Prostate gland (tissue), 2 donors: ENCODE measurements at regions not wholly inside any gene's neighbourhood (a gene's known extent, or its start where the extent isn't known, plus 50 kb on each side); places are given as distances from the start of the nearest gene placed in this dataset.
"Not testable (repeated sequence)": the region's sequence is repeated elsewhere in the genome, so short reads cannot be mapped to it uniquely, and the experiment has no call there.

Source experiments
- DNase-seq: peaks from one replicate; pipeline ENCODE4 v3.0.0-alpha.2; 2019; ENCODE audit warnings: low spot score
- H3K27ac ChIP-seq, 2 donors: fragments of 200-600 bp; sonication (generic); 2 replicates each; pipeline ENCODE4 v1.5.1; 2017 to 2019
- H3K27me3 ChIP-seq: fragments of 200-600 bp; sonication (generic); replicated peaks from 2 replicates; pipeline ENCODE4 v1.5.1; 2019; ENCODE audit not compliant: insufficient read depth
- H3K36me3 ChIP-seq, 2 donors: fragments of 200-600 bp; sonication (generic); 1 replicate in 1 of 2; 2 replicates in 1 of 2; pipeline versions ENCODE4 v1.5.1 to v1.8.1; 2017 to 2019
- H3K4me1 ChIP-seq: fragments of 200-600 bp; sonication (generic); replicated peaks from 2 replicates; pipeline ENCODE4 v1.5.1; 2019
- H3K4me3 ChIP-seq, 2 donors: fragments of 200-600 bp; sonication (generic); 2 replicates each; pipeline ENCODE4 v1.5.1; 2017 to 2019
- H3K9me3 ChIP-seq: fragments of 200-600 bp; sonication (generic); 2 replicates; pipeline ENCODE4 v1.5.1; 2017
- CTCF ChIP-seq, 4 experiments: fragments of 200-600 bp in 2 of 4; fragments of 450-650 bp in 2 of 4; sonication (generic) in 2 of 4; IDR thresholded peaks; 1 replicate in 3 of 4; 2 replicates in 1 of 4; pipeline ENCODE4 v1.5.1; 2016 to 2019; ENCODE audit warnings: antibody characterized with exemption in 4 of 4, mild to moderate bottlenecking in 2 of 4, moderate library complexity in 2 of 4
- POLR2A ChIP-seq: fragments of 450-650 bp; IDR thresholded peaks from one replicate; pipeline ENCODE4 v1.6.1; 2016; ENCODE audit warnings: antibody characterized with exemption, mild to moderate bottlenecking
- POLR2AphosphoS5 ChIP-seq: sonication (generic); formaldehyde crosslinking; IDR thresholded peaks from one replicate; pipeline ENCODE4 v1.6.1; 2017; ENCODE audit warnings: antibody characterized with exemption
- WGBS: methylation state at CpG from one replicate; pipeline ENCODE4 v1.1.5; 2018; 5-methylcytosine and 5-hydroxymethylcytosine counted together
- intact Hi-C: fragments of 100-400 bp; cut with DNase I; formaldehyde crosslinking; loops from one replicate; pipeline ENCODE4 v1.14.2; 2022

- WGBS, result 88% methylated on average over 1 of the region's 1 CpG
- H3K27me3 ChIP-seq, H3K4me3 ChIP-seq, H3K27ac ChIP-seq, H3K36me3 ChIP-seq, DNase-seq, H3K4me1 ChIP-seq, H3K9me3 ChIP-seq, intact Hi-C loops: not testable (repeated sequence)
These were observed 113.4 kb downstream of the XPNPEP1 start for GRCh38 chr10:109809954-109810353.

DNA sequence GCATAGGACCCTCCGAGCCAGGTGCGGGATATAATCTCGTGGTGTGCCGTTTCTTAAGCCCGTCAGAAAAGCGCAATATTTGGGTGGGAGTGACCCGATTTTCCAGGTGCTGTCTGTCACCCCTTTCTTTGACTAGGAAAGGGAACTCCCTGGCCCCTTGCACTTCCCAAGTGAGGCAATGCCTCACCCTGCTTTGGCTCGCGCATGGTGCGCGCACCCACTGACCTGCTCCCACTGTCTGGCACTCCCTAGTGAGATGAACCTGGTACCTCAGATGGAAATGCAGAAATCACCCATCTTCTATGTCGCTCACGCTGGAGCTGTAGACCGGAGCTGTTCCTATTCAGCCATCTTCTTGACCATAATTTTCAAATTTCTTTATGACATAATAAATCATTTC lies 122.1 kb downstream of the XPNPEP1 start:
- not testable (repeated sequence) for H3K4me1 ChIP-seq

DNA sequence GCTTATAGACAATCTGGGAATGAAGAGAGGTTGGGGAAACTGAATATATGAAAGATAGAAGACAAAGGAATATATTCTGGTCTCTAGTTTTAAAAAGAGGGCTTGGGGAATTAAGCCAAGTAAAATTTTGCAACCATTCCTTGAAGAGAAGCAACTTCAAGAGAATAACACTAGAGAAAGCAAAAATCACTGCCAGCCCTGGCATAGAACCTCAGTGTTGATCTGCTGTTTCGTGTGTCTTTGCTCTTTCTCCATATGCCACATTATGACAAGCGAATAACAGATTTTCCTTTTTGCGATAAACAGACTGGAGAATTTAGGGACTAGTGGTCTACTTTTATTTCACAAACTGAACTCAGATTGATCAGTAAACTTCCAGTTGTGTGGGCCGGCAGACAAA lies 132.7 kb downstream of the XPNPEP1 start:
- Histone ChIP-seq H3K36me3 (no peaks in the 10 kb centered on the region), H3K9me3 (no peaks in the 10 kb centered on the region), H3K4me1 (no peaks in the 10 kb centered on the region), H3K4me3 (no peak overlapping the region), H3K27me3 (no peaks in the 10 kb centered on the region), H3K27ac (no peak overlapping the region)
- 79% methylated on average over 4 of the region's 4 CpGs for WGBS
- TF ChIP-seq POLR2AphosphoS5 (no peak), CTCF (IDR thresholded peaks at IDR 0.05) (no peak), POLR2A (no peak)
- intact Hi-C loops, result no loop called here
- no peak for DNase-seq

More for the DNA sequence above, 122.1 kb downstream of the XPNPEP1 start:
- intact Hi-C loops, H3K9me3 ChIP-seq, H3K27me3 ChIP-seq, DNase-seq, H3K27ac ChIP-seq, H3K36me3 ChIP-seq, H3K4me3 ChIP-seq: not testable (repeated sequence)
- 90% methylated on average over 13 of the region's 14 CpGs for WGBS

- DNase-seq, result no peak
- no peak overlapping the region for H3K27ac ChIP-seq
- intact Hi-C loops, result no loop called here
- H3K4me1 ChIP-seq, result no peaks in the 10 kb centered on the region
- H3K36me3 ChIP-seq, result no peaks in the 10 kb centered on the region
- H3K9me3 ChIP-seq, result no peaks in the 10 kb centered on the region
- 62% methylated on average over 3 of the region's 3 CpGs for WGBS
- H3K4me3 ChIP-seq, result no peak overlapping the region
- H3K27me3 ChIP-seq, result no peaks in the 10 kb centered on the region
- no peak for TF ChIP-seq POLR2A
- no peak for TF ChIP-seq CTCF (IDR thresholded peaks at IDR 0.05)
- no peak for TF ChIP-seq POLR2AphosphoS5
These were observed 139.1 kb downstream of the XPNPEP1 start for GRCh38 chr10:109784236-109784635.

DNA sequence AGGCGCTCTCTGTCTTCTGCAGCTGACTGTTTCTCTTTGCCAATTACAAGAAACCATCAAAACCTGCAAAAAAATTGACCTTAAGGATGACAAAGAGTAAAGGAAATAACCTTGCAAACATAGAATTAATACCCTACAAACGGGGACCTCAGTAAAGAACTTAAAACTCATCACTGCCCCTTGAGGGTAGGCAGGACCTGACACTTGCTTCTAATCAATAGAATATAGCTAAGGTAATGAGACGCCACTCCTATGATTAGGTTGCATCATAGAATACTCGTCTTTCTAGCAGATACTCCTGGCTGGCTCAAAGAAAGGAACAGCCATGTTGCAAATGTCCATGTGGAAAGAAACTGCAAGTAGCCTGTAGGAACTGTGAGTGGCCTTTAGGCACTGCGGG lies 140.0 kb downstream of the XPNPEP1 start:
- no peak for DNase-seq
- Histone ChIP-seq H3K4me1 (no peaks in the 10 kb centered on the region), H3K36me3 (no peaks in the 10 kb centered on the region), H3K4me3 (no peak overlapping the region), H3K27me3 (no peaks in the 10 kb centered on the region), H3K27ac (no peak overlapping the region), H3K9me3 (no peaks in the 10 kb centered on the region)
- 92% methylated on average over 5 of the region's 5 CpGs for WGBS
- TF ChIP-seq CTCF (IDR thresholded peaks at IDR 0.05), result no peak
- intact Hi-C loops, result no loop called here

DNA sequence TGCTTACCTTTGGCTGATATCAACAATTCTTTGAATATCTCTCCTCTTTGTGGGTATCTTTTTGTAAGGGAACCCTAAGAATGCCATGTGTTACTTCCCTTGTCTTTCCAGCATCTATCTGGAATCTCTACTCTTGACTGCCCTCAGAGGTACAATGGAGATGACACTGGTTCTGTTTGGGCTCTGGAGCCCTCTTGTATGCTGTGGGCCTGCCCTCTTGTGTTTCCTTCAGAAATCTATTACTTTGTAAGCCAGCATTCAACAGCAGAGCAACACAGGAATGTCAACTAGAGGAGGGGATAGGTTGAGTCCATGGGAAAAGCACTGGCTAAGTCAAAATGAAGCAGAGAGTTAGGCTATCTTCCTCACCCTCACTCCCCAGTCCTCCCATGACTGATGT lies 142.3 kb downstream of the XPNPEP1 start:
- Histone ChIP-seq H3K9me3 (no peaks in the 10 kb centered on the region), H3K36me3 (no peaks in the 10 kb centered on the region), H3K4me3 (no peak overlapping the region), H3K4me1 (no peaks in the 10 kb centered on the region), H3K27me3 (no peaks in the 10 kb centered on the region), H3K27ac (no peak overlapping the region)
- TF ChIP-seq CTCF (IDR thresholded peaks at IDR 0.05), result no peak
- TF ChIP-seq POLR2AphosphoS5, result no peak
- TF ChIP-seq POLR2A, result no peak
- intact Hi-C loops, result no loop called here
- DNase-seq, result no peak
